Activated CD8-positive, alpha-beta memory T cell treated with anti-CD3 and anti-CD28 coated beads, Interleukin-2, amount 50 U/mL, for 48 hours (primary cell): ENCODE measurements at regions not wholly inside any gene's neighbourhood (a gene's known extent, or its start where the extent isn't known, plus 50 kb on each side); places are given as distances from the start of the nearest gene placed in this dataset.
"Not testable (repeated sequence)": the region's sequence is repeated elsewhere in the genome, so short reads cannot be mapped to it uniquely, and the experiment has no call there.

Experiments
- DNase-seq: peaks from one replicate; pipeline ENCODE4 v3.0.0-alpha.2; 2020

DNA sequence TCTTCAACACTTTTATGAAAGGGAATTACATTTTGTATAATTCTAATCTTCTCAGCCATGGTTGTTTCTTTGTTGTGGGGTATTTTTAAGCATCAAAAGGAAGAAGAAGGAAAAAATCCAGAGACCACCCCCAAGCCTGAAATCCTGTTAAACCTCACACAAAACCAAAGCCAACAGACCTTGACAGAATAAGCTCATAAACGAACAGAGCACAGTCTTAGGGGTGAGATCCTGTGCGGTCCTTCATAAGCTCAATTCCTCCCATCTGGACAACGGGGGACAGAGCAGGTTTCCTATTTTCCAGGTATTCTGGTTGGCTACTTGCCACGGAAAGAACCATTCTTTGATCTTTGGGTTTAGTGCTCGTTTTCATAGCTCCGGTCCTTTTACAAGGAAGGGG is 151.3 kb upstream of the SULF2 start:
- DNase-seq, result no peak

DNA sequence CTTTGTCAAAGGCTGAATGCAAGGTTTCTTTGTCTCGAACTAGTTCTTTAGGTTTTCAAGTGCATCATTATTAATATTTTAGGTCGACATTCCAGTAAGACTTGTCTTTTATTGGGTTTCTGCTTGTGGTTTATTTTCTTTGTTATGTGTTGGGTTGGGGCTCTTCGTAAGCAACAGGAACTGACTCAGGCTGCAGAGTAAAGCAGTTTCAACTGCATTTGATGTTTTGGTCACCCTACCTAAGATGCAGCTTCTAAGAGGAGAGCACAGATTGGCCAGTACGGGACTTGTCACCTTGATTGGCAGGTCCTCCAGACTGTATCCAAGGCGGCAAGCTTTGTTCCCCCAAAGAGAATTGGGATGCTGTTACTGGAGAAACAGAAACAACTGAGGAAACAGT is 149.5 kb upstream of the SULF2 start:
- DNase-seq, result no peak

DNA sequence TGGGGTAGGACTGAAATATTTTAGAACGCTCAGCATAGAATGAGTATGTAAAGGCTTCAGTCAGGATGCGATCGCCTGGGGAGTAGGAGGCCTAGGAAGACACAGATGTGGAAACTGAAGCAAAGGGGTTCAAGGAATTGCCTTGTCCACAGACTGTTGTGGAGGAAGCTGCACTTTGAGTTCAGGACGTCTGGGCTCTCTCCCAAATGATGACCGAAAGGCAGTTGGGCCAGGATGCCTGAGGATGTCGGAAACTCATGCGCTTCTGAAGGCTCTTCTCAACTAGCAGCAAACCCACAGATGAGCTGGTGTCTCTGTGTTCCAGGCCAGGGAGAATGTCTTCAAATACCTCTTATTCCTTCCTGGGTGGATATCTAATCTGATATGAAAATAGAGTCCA is 146.2 kb upstream of the SULF2 start:
- DNase-seq, result no peak

DNA sequence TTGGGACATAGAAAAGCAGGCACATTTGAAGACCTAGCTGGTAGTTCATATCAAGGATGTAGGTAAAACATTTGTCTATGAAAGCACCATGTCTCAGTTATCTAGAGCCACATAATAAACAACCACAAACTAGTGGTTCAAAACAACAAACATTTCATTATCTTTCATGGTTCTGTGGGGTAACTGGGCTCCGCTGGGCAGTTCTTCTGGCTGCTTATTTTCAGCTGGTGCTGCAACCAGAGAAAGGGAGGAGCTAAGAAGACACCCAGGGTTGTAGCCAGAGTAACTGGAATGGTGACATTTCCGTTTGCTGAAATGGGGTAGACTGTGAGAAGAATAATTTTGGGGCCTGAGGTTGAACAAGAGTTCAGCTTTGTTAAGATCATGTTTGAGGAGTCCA is 145.7 kb upstream of the SULF2 start:
- DNase-seq, result no peak

DNA sequence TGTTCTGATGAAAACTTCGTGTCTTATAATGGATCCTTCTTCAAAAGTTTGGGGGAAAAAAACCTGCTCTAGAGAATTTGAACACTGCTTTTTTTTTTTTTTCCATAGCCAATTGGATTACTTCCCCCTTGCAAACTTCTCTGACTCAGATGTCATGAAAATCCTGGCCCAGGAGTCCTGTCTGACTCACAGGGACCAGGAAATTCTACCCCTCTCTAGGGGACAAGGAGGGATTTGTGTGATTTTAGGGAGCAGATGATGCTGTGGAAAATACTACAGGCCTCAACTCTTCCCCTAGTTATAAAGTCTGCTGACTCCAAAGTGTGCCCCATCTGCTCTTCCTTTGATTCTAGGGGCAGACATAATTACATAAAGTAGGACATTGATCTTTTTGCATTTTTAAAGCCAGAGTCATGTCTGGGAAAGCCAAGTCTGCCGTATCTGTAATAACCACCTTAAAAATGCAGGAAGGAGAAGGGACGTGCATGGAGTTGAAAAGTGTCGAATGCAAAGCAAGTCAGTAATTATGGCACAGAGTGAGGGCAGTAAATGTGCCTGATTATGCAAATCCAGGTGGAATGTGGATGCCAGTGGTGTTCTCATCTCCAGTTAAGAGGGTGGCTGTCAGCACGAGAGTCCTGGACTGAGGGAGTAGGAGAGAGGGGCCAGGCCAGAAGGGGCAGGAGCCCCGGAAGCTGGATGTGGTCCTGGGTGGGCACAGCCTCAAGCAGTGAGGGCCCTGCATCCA is 144.3 kb upstream of the SULF2 start:
- no peak for DNase-seq

DNA sequence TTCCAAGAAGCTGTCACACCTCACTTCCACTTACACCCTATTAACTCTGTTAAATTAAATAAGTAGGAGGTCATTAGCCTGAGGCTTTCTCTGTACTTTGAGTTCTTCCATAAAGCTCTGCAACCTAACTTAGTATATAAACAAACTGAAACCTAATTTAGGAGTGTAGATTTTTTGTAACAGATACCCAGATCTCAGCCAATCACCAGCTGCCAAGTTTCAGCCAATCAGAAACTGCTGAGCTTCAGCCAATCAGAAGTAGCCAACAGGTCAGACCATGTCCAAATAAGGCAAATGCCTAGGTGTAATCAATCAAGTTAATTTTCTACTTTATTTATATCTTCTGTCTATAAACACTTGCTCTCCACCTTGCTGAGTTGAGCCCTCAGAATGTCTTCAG is 142.7 kb upstream of the SULF2 start:
- DNase-seq, result no peak

DNA sequence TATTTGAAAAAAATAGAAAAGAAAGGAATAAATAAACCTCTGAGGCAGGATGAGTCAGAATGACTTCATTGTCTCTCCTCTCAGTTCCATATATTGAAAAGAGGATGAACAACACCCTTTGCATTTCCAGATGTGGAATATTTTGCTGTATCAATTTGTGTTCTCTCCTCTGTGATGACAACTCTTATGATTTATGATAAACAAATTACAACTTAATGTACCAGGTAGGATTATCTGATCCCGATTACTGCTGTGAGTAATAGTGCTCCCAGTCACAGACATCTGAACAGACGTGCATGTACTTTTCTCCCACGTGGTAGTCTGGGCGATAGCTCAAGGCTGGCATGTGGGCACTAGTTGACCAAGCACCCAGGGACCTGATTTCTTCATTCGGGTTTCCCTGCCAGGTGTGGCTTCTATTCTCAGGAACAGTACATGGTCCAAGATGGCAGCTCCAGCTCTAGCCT is 142.1 kb upstream of the SULF2 start:
- DNase-seq, result no peak

DNA sequence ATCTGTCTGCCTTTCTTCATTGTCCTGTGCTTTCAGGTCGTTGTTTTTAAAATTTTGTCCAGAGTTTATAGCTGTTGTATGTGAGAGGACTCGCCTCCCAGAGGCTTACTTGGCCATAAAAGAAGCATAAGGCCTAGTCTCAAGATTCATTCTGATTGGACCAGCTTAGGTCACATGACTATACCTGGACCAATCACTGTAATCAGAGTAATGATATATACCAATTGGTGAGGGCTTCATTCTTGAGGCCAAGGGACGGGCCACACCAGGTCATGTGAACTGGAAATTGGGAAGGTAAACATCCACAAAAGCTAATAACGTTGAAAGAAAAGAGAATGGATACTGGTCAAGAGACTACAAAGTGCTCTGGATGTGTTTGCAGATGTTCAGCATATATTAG is 141.4 kb upstream of the SULF2 start:
- no peak for DNase-seq

DNA sequence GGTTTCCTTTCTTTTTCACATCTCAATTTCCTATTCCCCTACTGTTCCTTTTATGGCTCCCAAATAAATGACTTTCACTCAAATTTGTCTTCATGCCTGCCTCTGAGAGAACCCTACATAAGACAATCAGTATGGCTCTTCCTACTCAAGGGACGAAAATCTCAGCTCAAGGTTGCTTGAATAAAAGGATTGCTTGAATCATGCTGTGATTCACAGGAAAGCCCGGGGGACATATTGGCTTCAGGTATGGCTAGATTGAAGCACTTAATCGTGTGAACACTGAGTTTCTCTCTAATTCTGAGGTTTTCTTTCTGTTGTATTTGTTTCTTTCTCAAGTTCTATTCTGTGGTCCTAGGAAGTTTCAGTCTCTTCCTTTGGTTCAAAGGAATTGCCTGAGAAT is 140.3 kb upstream of the SULF2 start:
- DNase-seq, result no peak

DNA sequence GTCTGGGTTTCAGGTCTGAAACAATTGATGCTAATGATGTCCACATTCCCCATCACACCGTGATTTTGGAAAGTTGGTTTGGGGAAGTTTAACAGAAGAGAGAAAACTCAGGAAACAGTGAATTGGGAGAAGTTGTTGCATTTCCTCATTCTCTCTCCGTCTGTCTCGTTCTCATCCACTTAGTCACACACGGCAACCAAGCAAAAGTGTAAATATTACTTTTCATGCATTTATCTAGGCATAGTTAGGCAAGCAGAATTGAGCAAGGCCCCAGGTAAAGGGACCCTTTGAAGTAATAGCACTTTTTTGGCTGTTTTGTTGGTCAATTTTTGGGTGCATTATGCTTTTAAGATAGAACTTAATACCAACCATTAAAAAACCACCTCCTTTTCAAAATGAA is 137.0 kb upstream of the SULF2 start:
- DNase-seq, result no peak

DNA sequence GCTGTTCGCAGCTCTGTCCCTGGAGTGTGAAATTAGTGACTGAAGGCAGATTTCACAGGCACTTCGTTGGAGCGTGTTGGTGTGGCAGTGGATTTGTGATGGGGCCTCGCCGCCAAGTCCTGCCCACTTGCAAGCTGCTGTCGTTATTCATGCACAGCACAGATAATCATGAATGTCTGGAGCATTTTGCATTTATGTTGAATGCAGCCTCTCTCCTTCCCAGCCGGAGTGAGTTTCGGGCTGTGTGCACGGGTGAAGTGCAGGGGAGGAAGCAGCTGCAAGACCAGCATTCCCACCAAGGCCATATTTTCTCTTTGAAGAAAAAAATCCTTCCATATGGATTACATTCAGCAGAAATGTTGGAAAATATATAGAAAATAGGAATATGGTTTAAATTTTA is 136.5 kb upstream of the SULF2 start:
- not testable (repeated sequence) for DNase-seq

DNA sequence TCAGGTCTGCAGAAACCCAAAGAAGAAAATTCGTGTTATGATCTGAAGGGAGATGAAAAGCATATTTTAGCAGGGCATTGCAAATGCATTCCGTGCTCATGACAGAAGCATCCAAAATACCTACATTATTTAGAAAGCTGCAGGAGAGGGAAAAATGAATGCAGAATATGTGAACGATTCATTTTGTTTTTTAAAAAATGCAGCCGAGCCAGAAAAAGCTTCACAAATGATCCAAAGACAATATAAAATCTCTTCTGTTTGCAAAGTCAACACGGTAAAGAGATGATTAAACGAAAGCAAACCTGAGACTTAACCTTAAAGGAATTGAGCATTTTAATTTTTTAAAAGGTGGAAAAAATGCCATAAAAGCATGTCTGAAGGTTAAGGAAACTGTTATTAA is 136.1 kb upstream of the SULF2 start:
- DNase-seq, result no peak

DNA sequence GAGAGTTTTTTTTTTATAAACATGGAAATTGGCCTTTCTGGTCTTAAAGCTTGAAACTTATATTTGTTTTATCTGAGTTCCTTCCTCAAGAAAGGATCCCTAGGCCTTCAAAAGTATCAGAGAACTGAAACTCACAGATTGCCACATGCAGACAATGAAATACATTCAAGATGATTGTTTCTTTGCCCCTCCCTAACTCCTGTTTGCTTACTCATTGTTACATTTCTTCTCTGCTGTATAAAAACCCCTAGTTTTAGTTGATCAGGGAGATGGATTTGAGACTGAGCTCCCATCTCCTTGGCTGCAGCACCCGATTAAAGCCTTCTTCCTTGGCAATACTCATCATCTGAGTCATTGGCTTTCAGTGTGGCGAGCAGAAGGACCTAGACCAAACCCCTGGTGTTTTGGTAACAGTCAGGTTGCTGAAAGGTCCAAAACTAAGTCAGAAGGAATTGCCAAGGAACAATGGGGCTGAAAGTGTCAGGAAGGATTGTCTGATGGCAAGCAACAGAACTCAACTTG is 132.3 kb upstream of the SULF2 start:
- no peak for DNase-seq

DNA sequence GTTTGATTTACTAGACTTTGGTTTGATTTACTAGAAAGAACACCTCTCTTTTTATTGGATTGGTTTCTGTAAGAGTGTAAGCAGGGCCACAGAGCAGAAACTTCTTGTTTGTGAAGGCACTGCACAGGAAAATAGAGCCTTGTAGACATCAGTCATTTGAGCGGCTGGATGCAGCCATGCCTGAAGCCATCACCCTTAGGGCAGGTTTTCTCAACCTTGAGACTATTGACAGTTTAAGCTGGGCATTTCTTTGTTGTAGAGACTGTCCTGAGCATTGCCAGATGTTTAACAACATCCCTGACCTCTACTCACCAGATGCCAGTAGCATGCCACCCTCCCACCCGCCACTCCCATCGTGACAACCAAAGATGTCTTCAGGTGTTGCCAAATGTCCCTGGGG is 130.2 kb upstream of the SULF2 start:
- no peak for DNase-seq

DNA sequence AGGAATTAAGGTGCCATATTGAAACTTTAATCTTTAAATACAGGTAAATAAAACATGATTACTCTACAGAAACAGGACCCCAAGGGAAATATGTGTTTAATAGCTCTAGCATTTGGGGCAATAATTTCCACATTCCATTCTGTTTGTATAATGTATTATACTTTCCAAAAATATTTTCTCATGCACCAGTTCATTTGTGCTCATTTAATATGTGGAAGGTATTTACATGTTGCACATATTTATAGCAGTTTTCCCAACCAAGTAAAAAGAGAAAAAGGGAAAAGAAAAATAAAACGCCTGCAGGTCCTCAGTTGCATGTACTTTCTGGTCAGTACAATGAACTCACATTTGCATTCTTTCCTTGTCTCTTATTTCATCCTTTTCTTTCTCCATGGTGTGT is 129.5 kb upstream of the SULF2 start:
- DNase-seq, result no peak

DNA sequence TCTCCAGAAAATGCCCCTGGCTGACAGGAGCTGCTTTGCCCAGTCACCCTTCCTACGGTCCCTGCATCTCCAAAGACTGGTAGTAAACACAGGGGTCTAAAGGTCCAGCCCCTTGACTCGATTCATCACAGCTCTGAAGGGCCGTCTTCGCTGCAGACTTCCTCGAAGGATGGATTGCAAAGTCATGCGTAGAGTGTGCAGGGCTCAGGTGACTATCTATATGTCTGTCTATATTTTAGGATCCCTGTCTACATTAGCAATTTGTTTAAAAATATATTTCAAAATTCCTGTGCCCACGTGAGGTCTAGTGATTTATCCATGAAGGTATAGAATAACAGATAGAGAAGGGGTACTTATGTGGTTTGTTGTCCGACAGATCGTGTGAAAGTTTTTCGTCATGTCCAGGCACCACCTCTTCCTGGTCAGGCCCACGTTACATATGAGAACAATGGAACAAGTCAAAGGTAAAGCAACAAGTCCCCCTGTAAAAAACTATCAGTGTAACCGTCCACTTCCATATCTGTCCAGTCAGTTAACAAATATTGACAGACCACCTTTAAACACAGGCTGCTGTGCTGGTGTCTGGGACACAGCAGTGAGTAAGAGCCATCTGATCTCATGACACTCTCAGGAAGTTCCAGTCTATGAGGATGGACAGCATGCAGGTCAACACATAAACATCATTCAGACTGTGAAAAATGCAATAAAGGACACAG is 127.7 kb upstream of the SULF2 start:
- not testable (repeated sequence) for DNase-seq

DNA sequence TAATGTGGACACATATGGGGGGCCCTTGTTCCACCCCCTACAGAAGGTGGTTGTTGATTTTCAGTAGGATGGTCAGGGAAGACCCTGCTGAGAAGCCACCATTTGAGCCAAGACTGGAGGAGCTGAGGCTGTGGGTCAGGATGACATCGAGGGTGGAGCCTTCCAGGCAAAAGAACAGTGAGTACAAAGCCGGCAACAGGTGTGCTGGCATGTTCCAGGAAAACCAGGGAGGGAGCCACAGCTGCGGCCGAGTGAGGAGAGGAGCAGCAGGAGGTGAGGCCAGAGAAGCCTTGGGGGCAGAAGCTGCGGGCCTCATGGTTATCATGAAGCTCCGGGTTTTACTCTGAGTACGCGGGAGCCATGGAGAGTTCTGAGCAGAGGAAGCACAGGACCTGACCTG is 126.9 kb upstream of the SULF2 start:
- DNase-seq, result not testable (repeated sequence)

DNA sequence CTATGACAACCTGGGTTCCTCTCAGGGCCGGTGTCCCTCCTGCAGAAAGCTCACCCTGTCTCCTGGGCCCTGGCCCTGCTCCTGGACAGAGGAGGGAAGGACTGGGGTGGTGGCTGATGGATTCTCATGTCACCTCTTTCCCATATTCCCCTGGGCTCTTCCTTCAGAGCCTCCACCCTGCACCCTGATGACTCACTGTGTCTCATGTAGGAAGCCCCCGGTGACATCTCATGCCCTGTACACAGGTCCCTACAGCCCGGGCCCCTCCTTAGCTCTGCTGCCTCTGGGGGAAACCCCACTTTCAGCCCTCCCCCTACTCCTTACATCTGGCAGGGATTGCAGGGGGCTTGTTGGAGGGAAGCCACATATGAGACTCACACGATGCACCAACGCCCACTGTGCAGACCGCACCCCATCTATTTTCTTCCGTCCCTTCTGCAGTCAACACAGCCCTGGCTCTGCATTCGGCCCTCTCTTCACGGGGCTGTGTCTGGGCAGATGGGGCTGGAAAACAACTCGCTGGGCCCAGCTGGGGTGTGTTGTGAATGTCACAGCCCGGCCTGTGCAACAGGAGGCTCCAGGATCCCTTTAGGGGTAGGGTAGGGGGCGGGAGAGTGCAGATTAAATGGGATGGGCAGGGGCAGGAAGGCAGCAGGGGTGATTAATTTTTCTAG is 124.6 kb upstream of the SULF2 start:
- DNase-seq, result not testable (repeated sequence)

DNA sequence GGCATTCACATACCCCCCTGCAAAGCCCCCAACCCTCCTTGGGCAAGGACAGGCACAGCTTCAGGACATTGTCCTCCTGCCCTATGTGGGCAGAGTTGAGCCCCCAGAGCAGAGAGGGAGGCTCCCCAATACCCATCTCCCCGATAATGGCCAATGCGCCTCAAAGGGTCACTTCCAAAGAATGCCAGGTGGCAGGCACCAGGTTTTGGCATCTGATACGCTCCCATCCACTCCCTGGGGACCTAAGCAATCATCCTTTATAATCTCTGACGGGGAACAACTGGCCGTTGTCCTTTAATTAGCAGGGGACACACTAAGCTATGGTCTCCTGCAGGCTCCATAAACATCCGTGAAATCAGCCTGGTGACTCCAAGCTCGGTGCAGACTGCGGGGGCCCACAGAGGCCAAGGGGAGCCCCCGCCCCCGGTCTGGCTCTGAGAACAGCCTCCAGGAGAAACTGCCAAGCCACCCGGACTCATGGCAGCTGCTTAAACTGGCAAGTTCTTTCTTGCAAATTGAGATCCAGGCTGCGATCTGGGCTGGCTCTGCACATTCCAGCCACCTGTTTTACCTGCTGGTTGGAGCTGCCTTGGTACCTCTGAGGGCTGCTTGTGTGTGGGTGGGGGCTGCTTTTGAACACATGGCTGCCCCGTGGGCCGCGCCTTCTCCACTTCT is 123.2 kb upstream of the SULF2 start:
- not testable (repeated sequence) for DNase-seq

DNA sequence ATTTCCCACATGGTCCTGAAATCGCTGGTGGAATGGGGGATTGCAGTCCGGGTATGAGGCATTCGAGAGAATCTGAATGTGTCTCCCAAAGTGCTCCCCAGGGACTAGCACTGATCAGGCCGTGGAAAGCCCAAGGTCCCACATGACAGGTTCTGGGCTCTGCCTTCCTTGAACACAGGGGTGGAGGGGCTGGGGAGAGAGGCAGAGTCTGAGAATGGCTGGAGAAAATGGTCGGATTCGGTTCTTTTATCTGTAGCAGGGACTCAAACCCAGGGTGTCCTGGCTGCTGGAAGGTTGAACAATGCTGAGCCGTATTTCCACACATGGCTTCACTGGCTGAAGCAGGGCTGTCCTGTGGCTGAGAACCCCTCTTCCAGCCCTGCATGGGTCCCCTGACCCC is 122.7 kb upstream of the SULF2 start:
- not testable (repeated sequence) for DNase-seq

DNA sequence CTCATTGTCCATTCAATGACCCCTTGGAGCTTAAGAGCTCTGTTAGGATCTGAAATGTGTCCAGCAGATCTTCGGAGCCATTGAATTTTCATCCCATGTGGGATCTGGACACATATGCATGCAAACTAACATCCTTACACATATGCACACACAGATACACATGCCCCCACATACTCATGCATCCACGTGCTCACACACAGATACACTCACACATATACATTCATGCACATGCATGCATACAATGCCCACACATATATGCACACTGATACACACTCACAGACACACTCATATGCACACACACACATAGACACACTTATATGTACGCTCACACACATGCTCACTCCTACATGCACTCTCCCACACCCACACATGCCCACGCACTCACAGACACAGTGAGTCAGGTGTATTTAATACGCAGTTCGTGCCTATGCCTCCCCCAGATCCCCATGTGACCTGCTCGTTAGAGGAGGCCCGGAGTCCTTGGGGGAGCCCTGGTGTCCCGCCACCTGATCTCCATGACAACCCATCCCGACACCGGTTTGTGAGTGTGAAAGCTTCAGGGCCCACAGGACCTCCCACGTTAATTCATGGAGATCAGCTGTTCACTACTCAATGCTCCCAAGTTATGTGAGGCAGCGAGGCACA is 121.9 kb upstream of the SULF2 start:
- DNase-seq, result no peak

DNA sequence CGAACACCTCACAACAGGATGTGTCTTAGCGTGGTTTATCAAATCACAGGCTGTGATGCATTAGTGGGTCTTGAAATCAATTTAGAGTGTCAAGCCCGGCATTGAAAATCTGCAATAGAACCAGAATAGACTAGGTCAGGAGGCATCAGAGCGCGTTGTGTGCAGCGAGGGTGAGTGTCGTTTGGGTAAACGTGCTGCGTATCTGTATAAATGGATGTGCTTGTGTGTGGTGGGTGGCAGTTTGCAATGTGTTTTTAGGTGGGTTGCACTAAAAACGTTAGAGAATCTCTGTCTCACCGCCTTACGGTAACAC is 121.0 kb upstream of the SULF2 start:
- no peak for DNase-seq
